ENCODE measurements at regions not wholly inside any gene's neighbourhood (a gene's known extent, or its start where the extent isn't known, plus 50 kb on each side); places are given as distances from the start of the nearest gene placed in this dataset.

DNA sequence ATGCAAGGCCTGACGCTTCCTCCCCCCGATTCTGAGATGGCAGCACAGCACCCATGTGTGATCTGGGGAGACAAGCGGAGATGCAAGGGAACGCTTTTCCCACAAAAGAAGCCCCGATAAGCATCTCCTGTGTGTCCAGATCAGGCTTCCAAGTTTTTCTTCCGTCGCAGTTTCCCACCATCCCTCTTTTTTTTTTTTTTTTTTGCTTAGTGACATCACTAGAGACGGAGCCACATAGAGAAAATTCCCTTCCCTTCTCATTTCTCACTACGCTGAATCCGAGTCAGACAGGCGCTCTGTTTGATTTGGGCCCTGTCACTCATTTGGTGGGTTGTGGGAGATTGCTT is 160.9 kb downstream of the HSD17B3 start:
- no peaks in the 10 kb centered on the region for H3K4me1 ChIP-seq (ENCODE audit: control insufficient read depth, extremely low read depth, insufficient read depth, low read length)
- no peak overlapping the region for H3K27ac ChIP-seq (ENCODE audit: insufficient read depth, low read depth, low read length)
- peaks cover 0 to 2% of the 10 kb centered on the region in 2 experiments for H3K27me3 ChIP-seq (ENCODE audit: control insufficient read depth in 2 of 2, insufficient read depth in 2 of 2, low read length in 2 of 2)
- TF ChIP-seq FOS (IDR thresholded peaks at IDR 0.05; ENCODE audit: borderline replicate concordance, insufficient read depth, low read length), result no peak
- intact Hi-C loops (cut with micrococcal nuclease), result no loop called here
- FAIRE-seq (no peak), DNase-seq (ENCODE audit: low read depth, low spot score) (no peak)
- no peak overlapping the region for H2AFZ ChIP-seq (ENCODE audit: low read depth, low read length)
- H3K9me1 ChIP-seq (replicated peaks; ENCODE audit: control insufficient read depth, extremely low read depth, insufficient read depth, low read length), result no peaks in the 10 kb centered on the region
- no peak overlapping the region for H3K9ac ChIP-seq (replicated peaks; ENCODE audit: extremely low read depth, insufficient read depth, low read length)
- H3K36me3 ChIP-seq (ENCODE audit: control insufficient read depth in 2 of 2, extremely low read depth in 1 of 2, insufficient read depth in 2 of 2, low read length in 2 of 2), result no peaks in the 10 kb centered on the region
- no peak overlapping the region for H3K4me2 ChIP-seq (ENCODE audit: insufficient read depth, low read length)
- ChIA-PET CTCF (interaction anchor here (0.6 kb wide), 1 partner anchor 88 kb away, joined by 5 read pairs; no protein-coding TSS in a partner anchor), POLR2A (no interaction called here)
- no peaks in the 10 kb centered on the region for H3K79me2 ChIP-seq (ENCODE audit: control insufficient read depth, insufficient read depth, low read length)
- H4K20me1 ChIP-seq (replicated peaks; ENCODE audit: control insufficient read depth, extremely low read depth, insufficient read depth, low read length), result no peaks in the 10 kb centered on the region
- H3K4me3 ChIP-seq (replicated peaks in 1 of 3; ENCODE audit: insufficient read depth in 1 of 3, low read depth in 1 of 3, low read length in 3 of 3), result no peak overlapping the region
- no TSS peak for BruUV-seq (replicated peaks)
- dilution Hi-C loops (cut with MboI; ENCODE audit: extremely low pct_ligation_motif_present, low sequenced_read_pairs), result no loop called here
- H3K9me3 ChIP-seq (replicated peaks; ENCODE audit: control insufficient read depth, insufficient read depth, low read length), result no peaks in the 10 kb centered on the region

- H3K4me1 ChIP-seq (ENCODE audit: control insufficient read depth, extremely low read depth, insufficient read depth, low read length), result no peaks in the 10 kb centered on the region
- DNase-seq (ENCODE audit: low read depth, low spot score) (no peak), FAIRE-seq (no peak)
- POLR2A ChIA-PET, result no interaction called here
- CTCF ChIA-PET, result interaction anchor here (0.6 kb wide), 2 partner anchors 89 to 411 kb away, joined by 3 to 5 read pairs; no protein-coding TSS in a partner anchor
- H3K79me2 ChIP-seq (ENCODE audit: control insufficient read depth, insufficient read depth, low read length), result no peaks in the 10 kb centered on the region
- H3K36me3 ChIP-seq (ENCODE audit: control insufficient read depth in 2 of 2, extremely low read depth in 1 of 2, insufficient read depth in 2 of 2, low read length in 2 of 2), result no peaks in the 10 kb centered on the region
- H3K9me1 ChIP-seq (replicated peaks; ENCODE audit: control insufficient read depth, extremely low read depth, insufficient read depth, low read length), result no peaks in the 10 kb centered on the region
- H3K27ac ChIP-seq (ENCODE audit: insufficient read depth, low read depth, low read length), result no peak overlapping the region
- dilution Hi-C loops (cut with MboI; ENCODE audit: extremely low pct_ligation_motif_present, low sequenced_read_pairs), result no loop called here
- H3K4me2 ChIP-seq (ENCODE audit: insufficient read depth, low read length), result no peak overlapping the region
- no peak overlapping the region for H3K4me3 ChIP-seq (replicated peaks in 1 of 3; ENCODE audit: insufficient read depth in 1 of 3, low read depth in 1 of 3, low read length in 3 of 3)
- peaks cover 0 to 2% of the 10 kb centered on the region in 2 experiments for H3K27me3 ChIP-seq (ENCODE audit: control insufficient read depth in 2 of 2, insufficient read depth in 2 of 2, low read length in 2 of 2)
- intact Hi-C loops (cut with micrococcal nuclease), result no loop called here
- no peak overlapping the region for H3K9ac ChIP-seq (replicated peaks; ENCODE audit: extremely low read depth, insufficient read depth, low read length)
- no peak overlapping the region for H2AFZ ChIP-seq (ENCODE audit: low read depth, low read length)
- no TSS peak for BruUV-seq (replicated peaks)
- no peaks in the 10 kb centered on the region for H4K20me1 ChIP-seq (replicated peaks; ENCODE audit: control insufficient read depth, extremely low read depth, insufficient read depth, low read length)
- no peak for TF ChIP-seq CTCF (IDR thresholded peaks at IDR 0.05; ENCODE audit: extremely low read depth in 1 of 2, insufficient read depth in 1 of 2, low read depth in 1 of 2, low read length in 2 of 2)
- TF ChIP-seq MYC (IDR thresholded peaks at IDR 0.05; ENCODE audit: low read depth, low read length), result no peak
- no peak for TF ChIP-seq POLR2AphosphoS5 (IDR thresholded peaks at IDR 0.05; ENCODE audit: insufficient read depth, low read depth, low read length)
- TF ChIP-seq POLR2A (IDR thresholded peaks at IDR 0.05; ENCODE audit: low read depth, low read length), result no peak
- no peak for TF ChIP-seq GATA2 (IDR thresholded peaks at IDR 0.05; ENCODE audit: insufficient read depth, insufficient read length, low read depth, low read length)
- TF ChIP-seq FOS (IDR thresholded peaks at IDR 0.05; ENCODE audit: borderline replicate concordance, insufficient read depth, low read length), result no peak
- no peak for TF ChIP-seq JUN (IDR thresholded peaks at IDR 0.05; ENCODE audit: borderline replicate concordance, insufficient read depth, insufficient read length, low read depth)
- TF ChIP-seq, protein P1, sequence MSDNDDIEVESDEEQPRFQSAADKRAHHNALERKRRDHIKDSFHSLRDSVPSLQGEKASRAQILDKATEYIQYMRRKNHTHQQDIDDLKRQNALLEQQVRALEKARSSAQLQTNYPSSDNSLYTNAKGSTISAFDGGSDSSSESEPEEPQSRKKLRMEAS (IDR thresholded peaks at IDR 0.05; ENCODE audit: insufficient read depth, insufficient read length), result no peak
- no peak for TF ChIP-seq EZH2 (IDR thresholded peaks at IDR 0.05; ENCODE audit: borderline replicate concordance, low read depth, low read length, severe bottlenecking)
- no peaks in the 10 kb centered on the region for H3K9me3 ChIP-seq (replicated peaks; ENCODE audit: control insufficient read depth, insufficient read depth, low read length)
These were observed 161.5 kb downstream of the HSD17B3 start for GRCh38 chr9:96140296-96141127.

Measured in endothelial cell of umbilical vein (primary cell).